ENCODE measurements at regions not wholly inside any gene's neighbourhood (a gene's known extent, or its start where the extent isn't known, plus 50 kb on each side); places are given as distances from the start of the nearest gene placed in this dataset.

DNA sequence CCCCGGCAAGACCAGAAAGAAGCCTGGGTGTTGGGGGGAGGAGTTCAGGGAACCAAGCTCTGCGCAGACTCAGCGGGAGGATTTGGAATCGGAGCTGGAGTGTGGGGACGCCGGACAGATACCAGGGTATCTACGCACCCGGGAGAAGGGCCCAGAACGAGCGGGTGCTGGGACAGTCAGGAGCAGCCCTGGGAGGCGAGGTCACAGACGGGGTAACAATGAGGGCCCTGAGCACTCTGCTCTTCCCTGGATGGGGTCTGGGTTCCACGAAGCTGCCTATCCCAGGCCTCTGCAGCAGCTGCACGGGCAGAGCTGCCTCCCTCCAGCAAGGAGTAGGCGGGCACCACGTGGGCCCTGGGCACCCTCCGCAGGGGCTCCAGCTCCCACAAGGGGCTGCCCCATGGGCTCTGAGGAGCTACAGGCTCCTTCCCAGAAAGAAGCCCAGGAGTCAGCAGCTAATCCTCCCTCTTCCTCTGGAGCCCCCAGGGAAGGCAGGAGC is 197.2 kb downstream of the BRD1 start:
- no peak overlapping the region for H3K4me3 ChIP-seq (ENCODE audit: low read depth, low read length)
- DNase-seq (ENCODE audit: low read depth): no peak
- TF ChIP-seq, protein P1, sequence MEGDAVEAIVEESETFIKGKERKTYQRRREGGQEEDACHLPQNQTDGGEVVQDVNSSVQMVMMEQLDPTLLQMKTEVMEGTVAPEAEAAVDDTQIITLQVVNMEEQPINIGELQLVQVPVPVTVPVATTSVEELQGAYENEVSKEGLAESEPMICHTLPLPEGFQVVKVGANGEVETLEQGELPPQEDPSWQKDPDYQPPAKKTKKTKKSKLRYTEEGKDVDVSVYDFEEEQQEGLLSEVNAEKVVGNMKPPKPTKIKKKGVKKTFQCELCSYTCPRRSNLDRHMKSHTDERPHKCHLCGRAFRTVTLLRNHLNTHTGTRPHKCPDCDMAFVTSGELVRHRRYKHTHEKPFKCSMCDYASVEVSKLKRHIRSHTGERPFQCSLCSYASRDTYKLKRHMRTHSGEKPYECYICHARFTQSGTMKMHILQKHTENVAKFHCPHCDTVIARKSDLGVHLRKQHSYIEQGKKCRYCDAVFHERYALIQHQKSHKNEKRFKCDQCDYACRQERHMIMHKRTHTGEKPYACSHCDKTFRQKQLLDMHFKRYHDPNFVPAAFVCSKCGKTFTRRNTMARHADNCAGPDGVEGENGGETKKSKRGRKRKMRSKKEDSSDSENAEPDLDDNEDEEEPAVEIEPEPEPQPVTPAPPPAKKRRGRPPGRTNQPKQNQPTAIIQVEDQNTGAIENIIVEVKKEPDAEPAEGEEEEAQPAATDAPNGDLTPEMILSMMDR (IDR thresholded peaks at IDR 0.05; ENCODE audit: low read depth, low read length, missing control alignments): no peak

DNA sequence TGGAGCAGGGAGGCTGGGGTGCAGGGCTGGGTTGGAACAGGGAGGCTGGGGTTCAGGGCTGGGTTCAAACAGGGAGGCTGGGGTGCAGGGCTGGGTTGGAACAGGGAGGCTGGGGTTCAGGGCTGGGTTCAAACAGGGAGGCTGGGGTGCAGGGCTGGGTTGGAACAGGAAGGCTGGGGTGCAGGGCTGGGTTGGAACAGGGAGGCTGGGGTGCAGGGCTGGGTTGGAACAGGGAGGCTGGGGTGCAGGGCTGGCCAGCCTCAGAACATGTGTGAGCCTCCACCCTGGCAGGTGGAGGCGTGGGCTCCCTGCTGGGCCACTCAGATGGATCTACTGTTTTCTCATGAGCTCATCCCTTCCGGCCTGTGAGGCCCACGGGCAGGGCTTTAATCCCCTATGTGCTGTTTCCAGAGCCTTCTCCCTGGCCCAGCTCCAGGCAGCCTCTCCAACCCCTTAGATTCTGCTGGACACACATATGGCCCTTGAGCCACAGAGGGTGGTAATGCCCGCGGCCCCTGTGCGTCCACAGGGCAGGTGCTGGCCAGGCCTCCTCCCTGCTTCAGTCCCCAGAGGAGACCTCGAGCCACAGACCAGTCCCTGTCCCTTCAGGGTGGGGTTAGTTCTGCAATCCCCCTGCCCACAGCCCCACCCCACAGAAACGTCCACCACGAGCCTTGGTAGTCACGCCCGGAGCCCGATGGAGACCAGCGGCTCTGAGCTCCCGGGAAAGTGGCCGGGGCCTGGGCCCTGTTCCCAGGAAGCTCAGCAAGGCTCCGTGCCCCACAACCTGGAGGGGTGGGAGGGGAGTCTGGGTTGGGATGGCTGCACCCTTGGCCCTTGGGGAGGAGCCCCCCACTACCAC is 197.9 kb downstream of the BRD1 start:
- H3K4me3 ChIP-seq (ENCODE audit: low read depth, low read length): no peak overlapping the region
- TF ChIP-seq, protein P1 (IDR thresholded peaks at IDR 0.05; ENCODE audit: low read depth, low read length, missing control alignments): no peak
- no peak for DNase-seq (ENCODE audit: low read depth)

DNA sequence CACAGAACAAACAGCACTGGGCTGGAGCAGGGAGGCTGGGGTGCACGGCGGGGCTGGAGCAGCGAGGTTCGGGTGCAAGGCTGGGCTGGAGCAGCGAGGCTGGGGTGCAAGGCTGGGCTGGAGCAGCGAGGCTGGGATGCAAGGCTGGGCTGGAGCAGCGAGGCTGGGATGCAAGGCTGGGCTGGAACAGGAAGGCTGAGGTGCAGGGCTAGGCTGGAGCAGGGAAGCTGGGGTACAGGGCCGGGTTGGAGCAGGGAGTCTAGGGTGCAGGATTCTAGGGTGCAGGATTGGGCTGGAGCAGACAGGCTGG is 198.5 kb downstream of the BRD1 start:
- TF ChIP-seq, protein P1 (IDR thresholded peaks at IDR 0.05; ENCODE audit: low read depth, low read length, missing control alignments): no peak
- H3K4me3 ChIP-seq (ENCODE audit: low read depth, low read length): no peak overlapping the region
- DNase-seq (ENCODE audit: low read depth): no peak

DNA sequence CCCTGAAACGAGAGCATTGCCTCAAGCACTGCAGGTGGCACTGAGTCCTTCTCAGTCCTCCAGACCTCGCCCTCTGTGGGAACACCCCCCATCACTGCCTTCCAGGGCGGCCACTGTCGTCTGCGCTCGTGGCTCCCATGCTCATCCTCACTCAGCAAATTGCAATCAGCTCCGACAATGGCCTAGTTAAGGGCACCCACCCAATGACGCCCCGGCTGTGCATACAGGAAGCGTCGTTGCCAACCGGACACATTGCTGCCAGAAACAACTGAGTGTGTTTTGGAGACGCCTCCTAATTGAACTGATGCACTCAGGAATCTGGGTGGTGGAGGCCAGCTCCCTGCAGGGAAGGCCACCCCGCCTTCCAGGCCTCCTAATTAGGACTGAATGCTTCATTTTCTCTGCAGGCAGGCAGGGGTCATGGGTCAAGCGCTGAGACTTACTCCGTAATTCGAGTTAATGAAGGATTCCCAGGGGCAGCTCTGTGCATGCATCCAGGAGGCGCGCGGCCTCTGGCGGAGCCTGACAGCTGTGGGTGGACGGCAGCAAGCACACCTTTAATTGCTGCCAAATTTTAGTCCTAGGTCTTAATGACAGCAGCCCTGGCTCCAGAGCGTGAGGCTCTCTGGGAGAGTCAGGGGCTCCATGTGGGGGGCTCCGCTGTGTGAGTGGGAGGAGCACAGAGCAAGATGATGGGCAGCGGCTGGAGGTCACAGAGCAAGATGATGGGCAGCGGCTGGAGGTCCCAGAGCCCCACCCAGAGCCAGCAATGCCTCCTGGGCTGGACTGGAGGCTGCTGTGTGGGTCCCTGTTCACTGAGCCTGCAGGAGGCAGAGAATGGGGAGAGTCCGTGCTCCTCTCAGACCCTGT is 199.0 kb downstream of the BRD1 start:
- no peak for DNase-seq (ENCODE audit: low read depth)
- no peak overlapping the region for H3K4me3 ChIP-seq (ENCODE audit: low read depth, low read length)
- TF ChIP-seq, protein P1 (IDR thresholded peaks at IDR 0.05; ENCODE audit: low read depth, low read length, missing control alignments): no peak

DNA sequence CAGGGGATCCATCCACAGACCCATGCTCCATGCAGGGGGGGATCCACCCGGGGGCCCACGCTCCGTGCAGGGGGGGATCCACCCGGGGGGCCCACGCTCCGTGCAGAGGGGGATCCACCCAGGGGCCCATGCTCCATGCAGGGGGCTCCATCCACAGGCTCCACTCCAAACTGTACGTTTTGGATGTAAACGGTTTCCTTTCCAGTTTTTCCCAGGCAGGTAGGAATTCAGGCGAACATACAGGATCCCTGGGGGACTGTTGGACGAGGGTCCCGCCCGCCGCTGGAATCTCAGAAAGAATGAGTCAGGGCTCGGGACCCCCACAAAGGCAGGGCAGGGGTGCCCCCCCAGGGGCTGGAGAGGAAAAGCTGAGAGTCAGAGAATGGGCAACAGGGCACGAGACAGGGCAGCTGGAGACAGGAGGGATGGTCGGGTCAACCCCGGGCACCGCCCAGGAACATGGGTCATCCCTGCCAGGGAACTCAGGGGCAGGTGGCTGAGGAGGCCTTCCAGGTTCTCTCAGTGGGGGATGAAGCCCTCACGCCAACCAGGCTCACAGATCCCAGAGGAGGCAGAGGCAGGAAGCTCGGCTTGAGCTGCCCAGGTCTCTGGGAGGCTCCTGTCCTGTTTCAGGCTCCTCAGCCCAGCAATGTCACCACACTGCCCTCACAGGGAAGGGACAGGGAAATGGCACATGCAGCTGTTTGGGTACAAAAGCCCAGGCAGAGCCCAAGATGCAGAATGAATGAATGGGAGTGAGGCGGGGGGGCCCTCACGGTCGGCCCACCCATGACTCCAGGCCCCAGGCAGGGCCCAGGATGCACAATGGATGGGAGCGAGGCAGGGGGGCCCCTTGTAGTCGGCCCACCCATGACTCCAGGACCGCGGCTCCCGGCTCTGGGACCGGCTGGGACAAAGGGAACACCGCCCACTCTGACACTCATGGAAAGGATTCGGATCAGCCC is 200.2 kb downstream of the BRD1 start:
- TF ChIP-seq, protein P1 (IDR thresholded peaks at IDR 0.05; ENCODE audit: low read depth, low read length, missing control alignments): no peak
- no peak for DNase-seq (ENCODE audit: low read depth)
- no peak overlapping the region for H3K4me3 ChIP-seq (ENCODE audit: low read depth, low read length)
